HepG2 (cell line): ENCODE measurements at regions not wholly inside any gene's neighbourhood (a gene's known extent, or its start where the extent isn't known, plus 50 kb on each side); places are given as distances from the start of the nearest gene placed in this dataset.

Experiments used
- BCL6 ChIP-seq: IDR thresholded peaks from 2 replicates; pipeline ENCODE4 v1.6.1; 2016; ENCODE audit warnings: missing genetic modification reagents, missing compliant biosample characterization
- EHMT2 ChIP-seq: fragments of 200-600 bp; sonication (generic); IDR thresholded peaks from 2 replicates; pipeline ENCODE4 v1.7.0; 2017; ENCODE audit warnings: antibody characterized with exemption, low read depth, low read length, borderline replicate concordance
- ELF1 ChIP-seq: sonication (generic); formaldehyde crosslinking; IDR thresholded peaks from 2 replicates; pipeline ENCODE4 v1.4.0; 2020; ENCODE audit warnings: missing genetic modification reagents
- ELF4 ChIP-seq: sonication (generic); formaldehyde crosslinking; IDR thresholded peaks from 2 replicates; pipeline ENCODE4 v1.5.0; 2020; ENCODE audit warnings: missing genetic modification reagents, mild to moderate bottlenecking, moderate library complexity, borderline replicate concordance
- GFI1 ChIP-seq: sonication (generic); formaldehyde crosslinking; IDR thresholded peaks from 2 replicates; pipeline ENCODE4 v1.5.0; 2020; ENCODE audit warnings: missing genetic modification reagents, mild to moderate bottlenecking, borderline replicate concordance
- ISL2 ChIP-seq: sonication (generic); formaldehyde crosslinking; IDR thresholded peaks from 2 replicates; pipeline ENCODE4 v1.5.0; 2020; ENCODE audit warnings: missing genetic modification reagents
- MAFF ChIP-seq: IDR thresholded peaks from 2 replicates; pipeline ENCODE4 v1.6.1; 2011; ENCODE audit warnings: low read depth, low read length, improper control_type of control experiment
- MAZ ChIP-seq, 2 experiments: sonication (generic) in 1 of 2; formaldehyde crosslinking in 1 of 2; IDR thresholded peaks; 2 replicates each; pipeline versions ENCODE4 v1.5.0 to v1.6.1; 2012 to 2020; ENCODE audit warnings: low read depth in 2 of 2, mild to moderate bottlenecking in 2 of 2, borderline replicate concordance in 1 of 2, improper control_type of control experiment in 1 of 2, low read length in 1 of 2, missing genetic modification reagents in 1 of 2, moderate library complexity in 1 of 2
- MYNN ChIP-seq: sonication (generic); formaldehyde crosslinking; IDR thresholded peaks from 2 replicates; pipeline ENCODE4 v1.4.0; 2020; ENCODE audit warnings: mild to moderate bottlenecking, low read depth, missing genetic modification reagents
- PHF21A ChIP-seq: sonication (generic); formaldehyde crosslinking; IDR thresholded peaks from 2 replicates; pipeline ENCODE4 v1.5.0; 2020; ENCODE audit warnings: mild to moderate bottlenecking, missing genetic modification reagents
- SAP130 ChIP-seq: IDR thresholded peaks from 2 replicates; pipeline ENCODE4 v1.6.1; 2016; ENCODE audit warnings: low read depth
- SNAPC4 ChIP-seq: sonication (generic); formaldehyde crosslinking; IDR thresholded peaks from 2 replicates; pipeline ENCODE4 v1.4.0; 2020; ENCODE audit warnings: mild to moderate bottlenecking, missing genetic modification reagents
- SOX13 ChIP-seq, 3 experiments: fragments of 450-650 bp in 1 of 3; sonication (generic) in 1 of 3; formaldehyde crosslinking in 1 of 3; IDR thresholded peaks in 2 of 3; conservative IDR thresholded peaks in 1 of 3; 2 replicates each; pipeline versions ENCODE4 v1.5.0 to v1.6.1; 2016 to 2020; ENCODE audit warnings: antibody characterized with exemption in 1 of 3, mild to moderate bottlenecking in 1 of 3, missing compliant biosample characterization in 1 of 3, missing genetic modification reagents in 1 of 3, moderate library complexity in 1 of 3
- ZNF609 ChIP-seq: sonication (generic); formaldehyde crosslinking; IDR thresholded peaks from 2 replicates; pipeline ENCODE4 v1.4.0; 2020; ENCODE audit warnings: mild to moderate bottlenecking, missing genetic modification reagents, borderline replicate concordance
- TF ChIP-seq, protein P1 (sequence below): sonication (generic); formaldehyde crosslinking; IDR thresholded peaks from 2 replicates; pipeline ENCODE4 v1.8.0; 2022; ENCODE audit warnings: mild to moderate bottlenecking, missing genetic modification reagents, moderate library complexity
- TF ChIP-seq, protein P2 (sequence below): sonication (generic); formaldehyde crosslinking; IDR thresholded peaks from 2 replicates; pipeline ENCODE4 v1.4.0; 2020; ENCODE audit warnings: missing genetic modification reagents

DNA sequence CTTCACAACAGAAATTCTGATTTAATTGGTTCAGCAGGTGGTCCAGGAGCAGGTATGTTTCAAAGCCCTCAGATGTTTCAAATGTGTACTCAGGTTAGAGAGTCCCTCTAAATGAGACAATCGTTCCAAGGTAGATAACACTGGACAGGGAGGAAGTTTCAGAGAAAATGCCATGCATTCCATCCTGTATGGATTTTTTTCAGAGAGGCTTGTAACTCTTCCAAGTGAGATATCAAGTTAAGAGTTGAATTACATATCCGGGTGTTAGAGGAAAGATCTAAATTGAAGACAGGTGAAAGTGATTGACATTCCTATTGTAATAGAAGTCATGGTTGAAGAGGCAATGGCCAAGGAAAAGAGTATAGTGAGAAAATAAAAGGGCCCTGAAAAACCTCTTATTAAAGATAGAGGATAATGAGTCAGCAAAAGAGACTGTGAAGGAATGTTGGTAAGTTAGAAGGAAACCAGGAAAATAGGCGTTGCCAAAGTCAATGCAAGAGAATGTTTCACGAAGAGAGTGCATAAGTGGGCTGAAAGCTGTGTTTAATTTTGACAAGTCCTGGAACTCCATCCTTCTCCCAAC, 105.8 kb downstream of the BMP4 start (continued):
- TF ChIP-seq ZNF609 (peak; percentile 52; the same call in 1 of the 2 replicates), SOX13 (IDR thresholded peaks at IDR 0.05) (no peak), SOX13 (CRISPR knock-in tag; conservative IDR thresholded peaks at IDR 0.05 in 1 of 2, IDR thresholded peaks at IDR 0.05 in 1 of 2) (peak in 1 of 2 experiments; percentile 75; a peak in 2 of 4 replicates), SNAPC4 (CRISPR knock-in tag) (no peak), MYNN (CRISPR knock-in tag) (0 out of 2 replicates have a peak, but pooled peaks have one; percentile 18), ELF4 (CRISPR knock-in tag) (no peak), MAFF (peak; percentile 51), ELF1 (CRISPR knock-in tag) (0 out of 2 replicates have a peak, but pooled peaks have one; percentile 12), SAP130 (CRISPR knock-in tag) (peak; percentile 53), PHF21A (CRISPR knock-in tag) (0 out of 2 replicates have a peak, but pooled peaks have one; percentile 29), EHMT2 (no peak), BCL6 (CRISPR knock-in tag) (peak; percentile 82), GFI1 (CRISPR knock-in tag) (peak; percentile 73; the same call in 1 of the 2 replicates), MAZ (IDR thresholded peaks at IDR 0.05; ENCODE audit: borderline replicate concordance, low read depth, low read length) (no peak), MAZ (CRISPR knock-in tag; IDR thresholded peaks at IDR 0.05; ENCODE audit: low read depth) (no peak), ISL2 (peak; percentile 83)
- TF ChIP-seq, protein P1, sequence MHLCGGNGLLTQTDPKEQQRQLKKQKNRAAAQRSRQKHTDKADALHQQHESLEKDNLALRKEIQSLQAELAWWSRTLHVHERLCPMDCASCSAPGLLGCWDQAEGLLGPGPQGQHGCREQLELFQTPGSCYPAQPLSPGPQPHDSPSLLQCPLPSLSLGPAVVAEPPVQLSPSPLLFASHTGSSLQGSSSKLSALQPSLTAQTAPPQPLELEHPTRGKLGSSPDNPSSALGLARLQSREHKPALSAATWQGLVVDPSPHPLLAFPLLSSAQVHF (CRISPR knock-in tag): no peak
- TF ChIP-seq, protein P2, sequence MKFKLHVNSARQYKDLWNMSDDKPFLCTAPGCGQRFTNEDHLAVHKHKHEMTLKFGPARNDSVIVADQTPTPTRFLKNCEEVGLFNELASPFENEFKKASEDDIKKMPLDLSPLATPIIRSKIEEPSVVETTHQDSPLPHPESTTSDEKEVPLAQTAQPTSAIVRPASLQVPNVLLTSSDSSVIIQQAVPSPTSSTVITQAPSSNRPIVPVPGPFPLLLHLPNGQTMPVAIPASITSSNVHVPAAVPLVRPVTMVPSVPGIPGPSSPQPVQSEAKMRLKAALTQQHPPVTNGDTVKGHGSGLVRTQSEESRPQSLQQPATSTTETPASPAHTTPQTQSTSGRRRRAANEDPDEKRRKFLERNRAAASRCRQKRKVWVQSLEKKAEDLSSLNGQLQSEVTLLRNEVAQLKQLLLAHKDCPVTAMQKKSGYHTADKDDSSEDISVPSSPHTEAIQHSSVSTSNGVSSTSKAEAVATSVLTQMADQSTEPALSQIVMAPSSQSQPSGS (CRISPR knock-in tag): peak; percentile 42; the same call in 1 of the 2 replicates
